Fibroblast of lung (primary cell): ENCODE measurements at regions not wholly inside any gene's neighbourhood (a gene's known extent, or its start where the extent isn't known, plus 50 kb on each side); places are given as distances from the start of the nearest gene placed in this dataset.
A peak's percentile ranks its signal among the peaks of the same experiment; 100 is the strongest.

ENCODE experiments used
- DNase-seq, 2 donors: peaks; one replicate each; pipeline versions ENCODE4 v3.0.0 to v3.0.0-alpha.2; 2010; ENCODE audit warnings: low read depth in 2 of 2
- H2AFZ ChIP-seq: 2 replicates; pipeline ENCODE4 v1.5.1; 2012; ENCODE audit warnings: low read length, control low read depth, inconsistent platforms
- H3K27ac ChIP-seq: 2 replicates; pipeline ENCODE4 v1.5.1; 2011; ENCODE audit warnings: low read length, control low read depth; ENCODE audit not compliant: insufficient read depth
- H3K27me3 ChIP-seq: 2 replicates; pipeline ENCODE4 v1.5.1; 2011; ENCODE audit warnings: mild to moderate bottlenecking, low read length; ENCODE audit not compliant: control insufficient read depth, insufficient read depth
- H3K36me3 ChIP-seq: 2 replicates; pipeline ENCODE4 v1.5.1; 2011; ENCODE audit warnings: low read length; ENCODE audit not compliant: control insufficient read depth, insufficient read depth
- H3K4me1 ChIP-seq: 2 replicates; pipeline ENCODE4 v1.5.1; 2011; ENCODE audit warnings: low read length; ENCODE audit not compliant: control insufficient read depth, insufficient read depth; ENCODE audit errors: extremely low read depth
- H3K4me2 ChIP-seq: 2 replicates; pipeline ENCODE4 v1.5.1; 2011; ENCODE audit warnings: low read length, control low read depth; ENCODE audit not compliant: insufficient read depth; ENCODE audit errors: extremely low read depth
- H3K4me3 ChIP-seq, 4 experiments: fragments of 200-600 bp in 1 of 4; sonication (generic) in 1 of 4; replicated peaks in 1 of 4; 2 replicates each; pipeline ENCODE4 v1.5.1; 2011 to 2016; ENCODE audit warnings: low read length in 4 of 4, low read depth in 3 of 4, mild to moderate bottlenecking in 3 of 4, control low read depth in 2 of 4, inconsistent platforms in 1 of 4, mixed read lengths in 1 of 4; ENCODE audit not compliant: insufficient read depth in 1 of 4; ENCODE audit errors: control extremely low read depth in 1 of 4
- H3K79me2 ChIP-seq: 2 replicates; pipeline ENCODE4 v1.5.1; 2012; ENCODE audit warnings: mild to moderate bottlenecking, low read length, inconsistent platforms; ENCODE audit not compliant: control insufficient read depth, insufficient read depth
- H3K9ac ChIP-seq: 2 replicates; pipeline ENCODE4 v1.5.1; 2011; ENCODE audit warnings: mild to moderate bottlenecking, low read length, control low read depth; ENCODE audit not compliant: insufficient read depth
- H3K9me3 ChIP-seq: 2 replicates; pipeline ENCODE4 v1.5.1; 2012; ENCODE audit warnings: low read depth, low read length; ENCODE audit not compliant: control insufficient read depth, insufficient read depth
- H4K20me1 ChIP-seq: 2 replicates; pipeline ENCODE4 v1.5.1; 2011; ENCODE audit warnings: low read length; ENCODE audit not compliant: control insufficient read depth, insufficient read depth; ENCODE audit errors: extremely low read depth
- EZH2 ChIP-seq: IDR thresholded peaks from 2 replicates; pipeline ENCODE4 v1.5.1; 2012; ENCODE audit warnings: low read length, control low read depth, mild to moderate bottlenecking; ENCODE audit errors: missing control alignments
- TF ChIP-seq, protein P1 (sequence below), 2 donors: IDR thresholded peaks in 1 of 2; conservative IDR thresholded peaks in 1 of 2; 1 replicate in 1 of 2; 2 replicates in 1 of 2; pipeline ENCODE4 v1.5.1; 2011 to 2012; ENCODE audit warnings: low read length in 2 of 2, control low read depth in 1 of 2, inconsistent platforms in 1 of 2, low read depth in 1 of 2, mild to moderate bottlenecking in 1 of 2

DNA sequence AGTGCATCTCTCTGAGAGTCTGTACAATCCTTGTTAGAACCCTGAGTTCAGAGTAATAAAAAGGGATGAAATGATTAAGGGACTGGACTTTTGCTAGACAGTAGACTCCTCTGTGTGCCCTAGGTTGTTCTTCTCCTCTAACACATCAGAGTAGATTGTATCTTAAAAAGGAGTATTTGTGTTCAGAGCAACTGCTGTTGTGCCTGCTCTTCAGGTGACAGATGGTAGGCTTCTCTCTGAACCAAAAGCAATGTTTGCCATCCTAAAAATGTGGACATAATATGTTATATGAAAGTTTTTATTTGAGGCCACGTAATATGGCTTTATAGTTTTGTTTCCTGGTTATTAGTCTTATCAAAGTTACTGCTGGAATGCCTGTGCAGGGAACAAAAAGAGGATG lies 588.6 kb upstream of the FAT1 start:
- no peak for DNase-seq
- TF ChIP-seq, protein P1, sequence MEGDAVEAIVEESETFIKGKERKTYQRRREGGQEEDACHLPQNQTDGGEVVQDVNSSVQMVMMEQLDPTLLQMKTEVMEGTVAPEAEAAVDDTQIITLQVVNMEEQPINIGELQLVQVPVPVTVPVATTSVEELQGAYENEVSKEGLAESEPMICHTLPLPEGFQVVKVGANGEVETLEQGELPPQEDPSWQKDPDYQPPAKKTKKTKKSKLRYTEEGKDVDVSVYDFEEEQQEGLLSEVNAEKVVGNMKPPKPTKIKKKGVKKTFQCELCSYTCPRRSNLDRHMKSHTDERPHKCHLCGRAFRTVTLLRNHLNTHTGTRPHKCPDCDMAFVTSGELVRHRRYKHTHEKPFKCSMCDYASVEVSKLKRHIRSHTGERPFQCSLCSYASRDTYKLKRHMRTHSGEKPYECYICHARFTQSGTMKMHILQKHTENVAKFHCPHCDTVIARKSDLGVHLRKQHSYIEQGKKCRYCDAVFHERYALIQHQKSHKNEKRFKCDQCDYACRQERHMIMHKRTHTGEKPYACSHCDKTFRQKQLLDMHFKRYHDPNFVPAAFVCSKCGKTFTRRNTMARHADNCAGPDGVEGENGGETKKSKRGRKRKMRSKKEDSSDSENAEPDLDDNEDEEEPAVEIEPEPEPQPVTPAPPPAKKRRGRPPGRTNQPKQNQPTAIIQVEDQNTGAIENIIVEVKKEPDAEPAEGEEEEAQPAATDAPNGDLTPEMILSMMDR (conservative IDR thresholded peaks at IDR 0.05 in 1 of 2, IDR thresholded peaks at IDR 0.05 in 1 of 2; ENCODE audit: low read depth in 1 of 2, low read length in 2 of 2), result no peak
- TF ChIP-seq EZH2, result no peak

DNA sequence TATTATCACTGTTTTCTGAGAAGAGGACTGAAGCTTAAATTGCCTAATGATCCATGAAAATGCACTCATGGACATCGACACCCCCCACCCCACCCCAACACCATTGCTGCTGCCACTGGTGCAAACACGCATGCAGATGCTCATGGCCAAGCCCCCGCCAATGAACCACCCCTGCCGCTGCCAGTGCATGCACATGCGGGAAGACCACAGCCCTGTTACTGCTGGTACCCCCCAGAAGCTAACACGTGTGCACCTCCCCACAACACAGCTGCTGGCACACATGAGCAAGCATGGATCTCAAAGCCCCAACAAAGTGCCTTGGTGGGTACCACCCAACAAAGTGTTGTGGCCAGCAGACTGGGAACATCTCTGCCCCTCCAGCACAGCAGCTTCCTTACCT lies 594.1 kb upstream of the FAT1 start:
- Histone ChIP-seq H4K20me1 (no peaks in the 10 kb centered on the region), H3K4me2 (no peak overlapping the region), H2AFZ (no peak overlapping the region), H3K36me3 (no peaks in the 10 kb centered on the region), H3K27ac (no peak overlapping the region), H3K4me3 (no peak overlapping the region), H3K27me3 (no peaks in the 10 kb centered on the region), H3K79me2 (no peaks in the 10 kb centered on the region), H3K9me3 (no peaks in the 10 kb centered on the region), H3K9ac (no peak overlapping the region), H3K4me1 (no peaks in the 10 kb centered on the region)
- no peak for DNase-seq
- TF ChIP-seq, protein P1 (conservative IDR thresholded peaks at IDR 0.05 in 1 of 2, IDR thresholded peaks at IDR 0.05 in 1 of 2; ENCODE audit: low read depth in 1 of 2, low read length in 2 of 2), result no peak
- TF ChIP-seq EZH2, result no peak

More for the DNA sequence above, 588.6 kb upstream of the FAT1 start:
- Histone ChIP-seq H3K79me2 (no peaks in the 10 kb centered on the region), H3K4me3 (no peak overlapping the region), H3K9ac (no peak overlapping the region), H3K4me1 (peaks cover 3% of the 10 kb centered on the region), H3K4me2 (no peak overlapping the region), H3K9me3 (no peaks in the 10 kb centered on the region), H3K27me3 (no peaks in the 10 kb centered on the region), H4K20me1 (no peaks in the 10 kb centered on the region), H2AFZ (no peak overlapping the region), H3K36me3 (no peaks in the 10 kb centered on the region), H3K27ac (no peak overlapping the region)

DNA sequence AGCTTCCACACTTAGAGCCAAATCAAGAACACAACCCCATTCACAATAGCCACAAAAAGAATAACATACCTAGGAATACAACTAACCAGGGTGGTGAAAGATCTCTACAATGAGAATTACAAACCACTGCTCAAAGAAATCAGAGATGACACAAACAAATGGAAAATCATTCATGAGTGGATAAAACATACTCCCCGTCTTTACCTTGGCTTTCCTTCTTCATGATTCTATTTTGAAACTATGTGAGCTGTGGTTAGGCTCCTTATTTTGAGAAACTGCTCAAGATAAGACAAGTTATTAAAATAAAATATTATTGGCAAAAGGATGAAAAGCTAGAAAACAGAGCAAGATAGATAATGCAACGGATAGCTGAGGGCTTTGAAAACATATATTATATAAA lies 598.1 kb upstream of the FAT1 start:
- Histone ChIP-seq H3K27ac (no peak overlapping the region), H4K20me1 (no peaks in the 10 kb centered on the region), H3K79me2 (no peaks in the 10 kb centered on the region), H3K4me1 (no peaks in the 10 kb centered on the region), H3K36me3 (no peaks in the 10 kb centered on the region), H3K4me3 (no peak overlapping the region), H3K9ac (no peak overlapping the region), H3K27me3 (no peaks in the 10 kb centered on the region), H2AFZ (no peak overlapping the region), H3K9me3 (no peaks in the 10 kb centered on the region), H3K4me2 (no peak overlapping the region)
- peak in 1 of 2 donors; percentile 72 for DNase-seq
- TF ChIP-seq, protein P1 (conservative IDR thresholded peaks at IDR 0.05 in 1 of 2, IDR thresholded peaks at IDR 0.05 in 1 of 2; ENCODE audit: low read depth in 1 of 2, low read length in 2 of 2), result no peak
- TF ChIP-seq EZH2, result no peak
